ENCODE measurements at regions not wholly inside any gene's neighbourhood (a gene's known extent, or its start where the extent isn't known, plus 50 kb on each side); places are given as distances from the start of the nearest gene placed in this dataset.

DNA sequence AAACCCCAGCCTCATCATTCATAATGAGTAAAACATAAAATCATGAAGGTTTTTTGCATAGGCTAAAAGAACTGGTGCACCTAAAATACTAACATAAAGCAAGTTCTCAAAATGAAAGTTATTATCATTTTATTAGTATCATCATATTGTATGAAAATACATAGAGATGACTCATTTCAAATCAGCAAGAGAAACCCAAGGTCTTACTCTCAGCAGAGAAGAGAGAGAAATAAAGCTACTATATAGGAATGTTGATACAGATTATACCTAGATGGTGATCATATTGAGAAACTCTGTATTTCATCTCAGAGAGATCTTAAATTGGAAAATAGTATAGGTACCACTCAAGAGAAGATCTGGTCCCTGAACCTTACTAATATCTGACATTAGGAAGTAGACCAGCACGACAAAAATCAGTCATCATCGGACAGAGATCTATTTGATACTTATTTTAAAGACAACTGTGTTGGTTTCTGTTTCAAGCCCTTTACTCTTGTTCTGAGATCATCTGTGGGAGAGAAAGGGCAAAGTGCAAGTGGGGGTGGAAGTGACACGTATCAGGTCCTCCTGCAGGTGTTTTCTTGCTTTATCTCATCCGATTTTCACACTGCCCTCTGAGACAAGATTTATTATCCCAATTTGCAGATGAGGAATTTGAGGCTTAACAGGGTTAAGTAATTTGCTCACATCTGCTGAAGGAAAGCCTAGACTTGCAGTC lies 532.3 kb downstream of the MAFB start:
- Histone ChIP-seq H3K9me3 (ENCODE audit: control insufficient read depth, insufficient read depth, low read length) (no peaks in the 10 kb centered on the region), H3K4me3 (ENCODE audit: low read depth, low read length) (no peak overlapping the region), H3K27ac (ENCODE audit: low read depth, low read length) (no peak overlapping the region), H3K27me3 (ENCODE audit: control insufficient read depth, insufficient read depth, low read length) (no peaks in the 10 kb centered on the region)
- no peak for DNase-seq (ENCODE audit: low read depth, low spot score)
- ChIA-PET CTCF (no interaction called here), POLR2A (no interaction called here)
- TF ChIP-seq, protein P1, sequence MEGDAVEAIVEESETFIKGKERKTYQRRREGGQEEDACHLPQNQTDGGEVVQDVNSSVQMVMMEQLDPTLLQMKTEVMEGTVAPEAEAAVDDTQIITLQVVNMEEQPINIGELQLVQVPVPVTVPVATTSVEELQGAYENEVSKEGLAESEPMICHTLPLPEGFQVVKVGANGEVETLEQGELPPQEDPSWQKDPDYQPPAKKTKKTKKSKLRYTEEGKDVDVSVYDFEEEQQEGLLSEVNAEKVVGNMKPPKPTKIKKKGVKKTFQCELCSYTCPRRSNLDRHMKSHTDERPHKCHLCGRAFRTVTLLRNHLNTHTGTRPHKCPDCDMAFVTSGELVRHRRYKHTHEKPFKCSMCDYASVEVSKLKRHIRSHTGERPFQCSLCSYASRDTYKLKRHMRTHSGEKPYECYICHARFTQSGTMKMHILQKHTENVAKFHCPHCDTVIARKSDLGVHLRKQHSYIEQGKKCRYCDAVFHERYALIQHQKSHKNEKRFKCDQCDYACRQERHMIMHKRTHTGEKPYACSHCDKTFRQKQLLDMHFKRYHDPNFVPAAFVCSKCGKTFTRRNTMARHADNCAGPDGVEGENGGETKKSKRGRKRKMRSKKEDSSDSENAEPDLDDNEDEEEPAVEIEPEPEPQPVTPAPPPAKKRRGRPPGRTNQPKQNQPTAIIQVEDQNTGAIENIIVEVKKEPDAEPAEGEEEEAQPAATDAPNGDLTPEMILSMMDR (IDR thresholded peaks at IDR 0.05; ENCODE audit: low read depth, low read length): no peak

DNA sequence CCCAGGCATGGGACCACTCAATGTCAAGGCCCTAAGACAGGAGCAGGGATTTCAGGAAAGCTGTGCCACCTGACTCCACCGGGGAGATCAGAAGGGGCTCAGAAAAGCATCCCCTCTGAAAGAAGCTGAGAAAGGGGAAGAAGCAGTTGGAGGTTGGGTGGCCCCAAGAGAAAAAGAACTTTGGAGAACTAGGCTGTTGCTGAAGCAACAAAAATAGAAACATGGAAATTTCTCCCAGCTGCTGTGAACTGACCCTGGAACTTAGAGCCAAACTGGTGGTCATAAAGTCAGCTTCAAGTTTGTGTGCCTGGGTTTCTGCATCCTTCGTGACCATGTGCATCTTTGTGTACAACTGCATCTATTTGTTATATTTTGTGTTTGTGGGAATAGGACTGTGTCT lies 534.5 kb downstream of the MAFB start:
- no peaks in the 10 kb centered on the region for H3K9me3 ChIP-seq (ENCODE audit: control insufficient read depth, insufficient read depth, low read length)
- TF ChIP-seq, protein P1 (IDR thresholded peaks at IDR 0.05; ENCODE audit: low read depth, low read length): no peak
- no peaks in the 10 kb centered on the region for H3K27me3 ChIP-seq (ENCODE audit: control insufficient read depth, insufficient read depth, low read length)
- ChIA-PET POLR2A (no interaction called here), CTCF (no interaction called here)
- no peak overlapping the region for H3K4me3 ChIP-seq (ENCODE audit: low read depth, low read length)
- DNase-seq (ENCODE audit: low read depth, low spot score): no peak
- H3K27ac ChIP-seq (ENCODE audit: low read depth, low read length): no peak overlapping the region

DNA sequence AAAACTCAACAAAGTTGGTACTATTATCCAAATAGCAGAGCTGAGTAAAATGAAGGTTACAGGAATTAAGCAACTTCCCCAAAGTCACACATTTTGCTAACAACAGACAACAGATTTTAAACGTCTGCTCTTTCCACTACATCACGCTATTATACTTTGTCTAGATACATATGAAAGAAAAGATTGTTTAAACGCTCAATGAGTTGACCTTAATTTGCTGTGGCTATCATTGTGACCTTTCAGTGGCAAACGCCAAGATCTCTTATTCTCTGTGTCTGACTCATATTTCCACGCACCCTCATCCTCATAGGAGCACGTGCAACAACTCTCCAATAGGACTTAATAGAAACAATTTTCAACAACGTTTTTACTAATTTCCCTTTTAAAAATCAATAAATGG lies 540.1 kb downstream of the MAFB start:
- Histone ChIP-seq H3K27ac (ENCODE audit: low read depth, low read length) (no peak overlapping the region), H3K9me3 (ENCODE audit: control insufficient read depth, insufficient read depth, low read length) (no peaks in the 10 kb centered on the region), H3K4me3 (ENCODE audit: low read depth, low read length) (no peak overlapping the region), H3K27me3 (ENCODE audit: control insufficient read depth, insufficient read depth, low read length) (no peaks in the 10 kb centered on the region)
- POLR2A ChIA-PET: no interaction called here
- no peak for DNase-seq (ENCODE audit: low read depth, low spot score)
- TF ChIP-seq, protein P1 (IDR thresholded peaks at IDR 0.05; ENCODE audit: low read depth, low read length): no peak
- CTCF ChIA-PET: no interaction called here

DNA sequence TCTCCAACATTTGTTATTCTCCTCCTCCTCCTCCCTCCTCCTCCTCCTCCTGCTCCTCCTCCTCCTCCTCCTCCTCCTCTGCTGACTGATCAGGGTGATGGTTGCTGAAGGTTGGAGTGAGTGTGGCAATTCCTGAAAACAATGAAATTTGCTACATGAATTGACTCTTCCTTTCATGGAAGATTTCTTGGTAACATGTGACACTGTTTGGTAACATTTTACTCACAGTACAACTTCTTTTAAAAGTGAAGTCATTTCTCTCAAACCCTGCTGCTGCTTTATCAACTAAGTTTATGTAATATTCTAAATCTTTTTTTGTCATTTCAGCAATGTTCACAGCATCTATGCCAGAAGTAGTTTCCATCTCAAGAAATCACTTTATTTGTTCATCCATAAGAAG lies 543.0 kb downstream of the MAFB start:
- H3K27me3 ChIP-seq (ENCODE audit: control insufficient read depth, insufficient read depth, low read length): no peaks in the 10 kb centered on the region
- TF ChIP-seq, protein P1 (IDR thresholded peaks at IDR 0.05; ENCODE audit: low read depth, low read length): no peak
- H3K4me3 ChIP-seq (ENCODE audit: low read depth, low read length): no peak overlapping the region
- no peak for DNase-seq (ENCODE audit: low read depth, low spot score)
- ChIA-PET CTCF (no interaction called here), POLR2A (no interaction called here)
- no peak overlapping the region for H3K27ac ChIP-seq (ENCODE audit: low read depth, low read length)
- H3K9me3 ChIP-seq (ENCODE audit: control insufficient read depth, insufficient read depth, low read length): no peaks in the 10 kb centered on the region

DNA sequence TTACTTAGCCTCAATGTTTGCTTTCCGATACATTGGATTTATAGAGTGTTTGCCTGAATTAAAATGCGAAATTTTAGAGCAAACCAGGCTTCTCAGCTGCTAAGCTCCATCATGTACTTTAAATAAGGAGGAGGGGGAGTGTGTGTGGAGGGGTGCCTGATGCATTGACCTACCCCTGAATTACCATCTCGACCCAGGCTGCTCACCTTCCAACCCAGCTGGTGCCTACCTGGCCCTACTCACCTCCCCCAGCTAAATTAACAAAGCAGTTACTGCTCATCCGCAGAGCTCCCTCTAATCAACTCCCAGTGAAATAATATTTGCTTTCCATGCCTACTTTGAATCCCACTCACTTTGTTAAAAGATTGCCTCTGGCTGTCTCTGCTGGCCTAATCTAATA lies 544.5 kb downstream of the MAFB start:
- Histone ChIP-seq H3K27ac (ENCODE audit: low read depth, low read length) (no peak overlapping the region), H3K4me3 (ENCODE audit: low read depth, low read length) (no peak overlapping the region), H3K9me3 (ENCODE audit: control insufficient read depth, insufficient read depth, low read length) (no peaks in the 10 kb centered on the region), H3K27me3 (ENCODE audit: control insufficient read depth, insufficient read depth, low read length) (no peaks in the 10 kb centered on the region)
- CTCF ChIA-PET: interaction anchor here (0.8 kb wide), 1 partner anchor 16 kb away, joined by 3 read pairs; no protein-coding TSS in a partner anchor
- POLR2A ChIA-PET: no interaction called here
- TF ChIP-seq, protein P1 (IDR thresholded peaks at IDR 0.05; ENCODE audit: low read depth, low read length): no peak
- DNase-seq (ENCODE audit: low read depth, low spot score): no peak

Measured in AG04450 (cell line).